SK-N-SH (cell line): ENCODE measurements at regions not wholly inside any gene's neighbourhood (a gene's known extent, or its start where the extent isn't known, plus 50 kb on each side); places are given as distances from the start of the nearest gene placed in this dataset.

Source experiments
- CTCF ChIA-PET: fragments of 300-600, 350-600 bp; formaldehyde crosslinking; extraction: SDS; loops from one replicate; lab custom pipeline; 2021; lab: Yijun Ruan, JAX
- POLR2A ChIA-PET: fragments of 350-600 bp; sonication (Branson Sonifier 250); formaldehyde crosslinking; extraction: SDS; loops from one replicate; lab custom pipeline; 2020; ENCODE audit warnings: antibody characterized with exemption, inconsistent platforms; lab: Yijun Ruan, JAX
- DNase-seq: peaks from one replicate; pipeline ENCODE4 v3.0.0; 2012
- H2AFZ ChIP-seq: fragments of 200-600 bp; sonication (generic); 2 replicates; pipeline ENCODE4 v1.8.1; 2016; ENCODE audit warnings: antibody characterized with exemption, mild to moderate bottlenecking, low read depth
- H3F3A ChIP-seq: fragments of 200-600 bp; sonication (generic); replicated peaks from 2 replicates; pipeline ENCODE3; 2016; ENCODE audit warnings: antibody characterized with exemption, mild to moderate bottlenecking; ENCODE audit not compliant: insufficient read depth
- H3K27ac ChIP-seq, 2 experiments: fragments of 200-500 bp in 1 of 2; fragments of 200-600 bp in 1 of 2; sonication (Bioruptor generic) in 1 of 2; sonication (generic), shearing (Covaris generic) in 1 of 2; 2 replicates each; pipeline versions ENCODE4 v1.5.1 to v1.6.1; 2014 to 2016; ENCODE audit warnings: low read depth in 2 of 2, inconsistent platforms in 1 of 2, low read length in 1 of 2, mild to moderate bottlenecking in 1 of 2, mixed read lengths in 1 of 2
- H3K27me3 ChIP-seq: fragments of 200-600 bp; sonication (generic), shearing (Covaris generic); 2 replicates; pipeline ENCODE4 v1.6.1; 2016; ENCODE audit warnings: mixed run types; ENCODE audit not compliant: insufficient read depth
- H3K36me3 ChIP-seq, 2 experiments: fragments of 200-500 bp in 1 of 2; fragments of 200-600 bp in 1 of 2; sonication (Bioruptor generic) in 1 of 2; sonication (generic) in 1 of 2; replicated peaks in 1 of 2; 2 replicates each; pipeline versions ENCODE3 to v1.5.1; 2014 to 2016; ENCODE audit warnings: low read length in 1 of 2, mild to moderate bottlenecking in 1 of 2; ENCODE audit not compliant: insufficient read depth in 2 of 2, control insufficient read depth in 1 of 2
- H3K4me1 ChIP-seq, 2 experiments: fragments of 200-500 bp in 1 of 2; fragments of 200-600 bp in 1 of 2; sonication (Bioruptor generic) in 1 of 2; sonication (generic), shearing (Covaris generic) in 1 of 2; 2 replicates each; pipeline versions ENCODE4 v1.5.1 to v1.6.1; 2014 to 2016; ENCODE audit warnings: low read depth in 1 of 2, low read length in 1 of 2, mixed run types in 1 of 2; ENCODE audit not compliant: insufficient read depth in 2 of 2, control insufficient read depth in 1 of 2
- H3K4me2 ChIP-seq: fragments of 200-600 bp; sonication (generic), shearing (Covaris generic); 2 replicates; pipeline ENCODE4 v1.6.1; 2017; ENCODE audit warnings: mixed run types
- H3K4me3 ChIP-seq, 2 experiments: fragments of 200-500 bp in 1 of 2; fragments of 200-600 bp in 1 of 2; sonication (Bioruptor generic) in 1 of 2; sonication (generic), shearing (Covaris generic) in 1 of 2; 2 replicates each; pipeline versions ENCODE4 v1.5.1 to v1.8.1; 2014 to 2016; ENCODE audit warnings: low read depth in 2 of 2, inconsistent platforms in 1 of 2, low read length in 1 of 2, mild to moderate bottlenecking in 1 of 2, mixed read lengths in 1 of 2, moderate library complexity in 1 of 2
- H3K79me2 ChIP-seq: fragments of 200-600 bp; sonication (generic); 2 replicates; pipeline ENCODE4 v1.8.1; 2017; ENCODE audit warnings: mild to moderate bottlenecking; ENCODE audit not compliant: insufficient read depth
- H3K9ac ChIP-seq: fragments of 200-600 bp; sonication (generic); 2 replicates; pipeline ENCODE4 v1.6.1; 2017; ENCODE audit warnings: mixed run types
- H3K9me2 ChIP-seq: fragments of 200-600 bp; sonication (generic); 2 replicates; pipeline ENCODE4 v1.6.1; 2017; ENCODE audit warnings: mixed run types
- H3K9me3 ChIP-seq: fragments of 200-600 bp; sonication (generic); 2 replicates; pipeline ENCODE4 v1.6.1; 2017; ENCODE audit warnings: mixed run types, mild to moderate bottlenecking, moderate library complexity
- H4K20me1 ChIP-seq: fragments of 200-600 bp; sonication (generic); 2 replicates; pipeline ENCODE4 v1.6.1; 2017; ENCODE audit warnings: mild to moderate bottlenecking, mixed run types; ENCODE audit not compliant: insufficient read depth
- CTCF ChIP-seq: fragments of 200-600 bp; sonication (generic); IDR thresholded peaks from 2 replicates; pipeline ENCODE4 v1.6.1; 2017; ENCODE audit warnings: antibody characterized with exemption, mild to moderate bottlenecking, moderate library complexity
- EP300 ChIP-seq, 2 experiments: IDR thresholded peaks; 2 replicates each; pipeline versions ENCODE4 v1.4.0 to v1.6.1; 2012; ENCODE audit warnings: borderline replicate concordance in 1 of 2, low read depth in 1 of 2, low read length in 1 of 2
- FOXJ3 ChIP-seq: sonication (generic); formaldehyde crosslinking; IDR thresholded peaks from 2 replicates; pipeline ENCODE4 v1.5.1; 2020; ENCODE audit warnings: mild to moderate bottlenecking, missing genetic modification reagents
- IRF3 ChIP-seq: fragments of 150-350 bp; IDR thresholded peaks from 2 replicates; pipeline ENCODE4 v1.6.1; 2016; ENCODE audit warnings: mild to moderate bottlenecking, low read depth, low read length
- JUND ChIP-seq: IDR thresholded peaks from 2 replicates; pipeline ENCODE4 v1.4.0; 2012
- MAX ChIP-seq: IDR thresholded peaks from 2 replicates; pipeline ENCODE4 v1.4.0; 2012; ENCODE audit warnings: low read depth
- RAD21 ChIP-seq: IDR thresholded peaks from 2 replicates; pipeline ENCODE4 v1.6.1; 2012; ENCODE audit warnings: mild to moderate bottlenecking, low read length
- RXRA ChIP-seq: IDR thresholded peaks from 2 replicates; pipeline ENCODE4 v1.4.0; 2012; ENCODE audit warnings: low read depth, mild to moderate bottlenecking, borderline replicate concordance
- TEAD4 ChIP-seq: IDR thresholded peaks from 2 replicates; pipeline ENCODE4 v1.4.0; 2012; ENCODE audit warnings: mild to moderate bottlenecking, borderline replicate concordance; ENCODE audit not compliant: insufficient read depth
- USF2 ChIP-seq: fragments of 150-350 bp; IDR thresholded peaks from 2 replicates; pipeline ENCODE4 v1.6.1; 2017; ENCODE audit warnings: antibody characterized with exemption, low read length, low read depth, borderline replicate concordance
- WGBS: methylation state at CpG from one replicate; pipeline ENCODE4 v1.1.6; 2017; ENCODE audit warnings: low lambda C conversion rate; 5-methylcytosine and 5-hydroxymethylcytosine counted together

- ChIA-PET CTCF (interaction anchor here (1.0 kb wide), 1 partner anchor 10 kb away, joined by 3 read pairs; no protein-coding TSS in a partner anchor), POLR2A (no interaction called here)
- Histone ChIP-seq H3K27me3 (no peaks in the 10 kb centered on the region), H3K4me1 (no peaks in the 10 kb centered on the region), H4K20me1 (no peaks in the 10 kb centered on the region), H3K9me3 (0 out of 2 replicates have a peak, but pooled peaks cover 6% of the 10 kb centered on the region), H3K36me3 (no peaks in the 10 kb centered on the region), H3K4me2 (no peak overlapping the region), H2AFZ (no peak overlapping the region), H3K79me2 (no peaks in the 10 kb centered on the region), H3K4me3 (no peak overlapping the region), H3K27ac (no peak overlapping the region), H3K9me2 (no peaks in the 10 kb centered on the region), H3F3A (no peaks in the 10 kb centered on the region), H3K9ac (no peak overlapping the region)
- TF ChIP-seq MAX, result no peak
- TF ChIP-seq JUND, result no peak
- TF ChIP-seq EP300 (IDR thresholded peaks at IDR 0.05; ENCODE audit: borderline replicate concordance in 1 of 2, low read depth in 1 of 2, low read length in 1 of 2), result no peak
- no peak for TF ChIP-seq RAD21
- no peak for TF ChIP-seq RXRA
- no peak for TF ChIP-seq IRF3
- TF ChIP-seq FOXJ3, result no peak
- TF ChIP-seq TEAD4, result no peak
- no peak for TF ChIP-seq CTCF
- DNase-seq, result no peak
- 67% methylated on average over 3 of the region's 3 CpGs for WGBS
Observed at GRCh38 chr3:24562895-24563294, 68.2 kb upstream of the THRB start.

GRCh38 chr3:24565053-24565452 lies 70.4 kb upstream of the THRB start:
- Histone ChIP-seq H3K79me2 (no peaks in the 10 kb centered on the region), H3K4me2 (no peak overlapping the region), H3K9me2 (no peaks in the 10 kb centered on the region), H3K4me3 (no peak overlapping the region), H3K9ac (no peak overlapping the region), H3F3A (no peaks in the 10 kb centered on the region), H3K9me3 (0 out of 2 replicates have a peak, but pooled peaks cover 6% of the 10 kb centered on the region), H3K27ac (no peak overlapping the region), H4K20me1 (no peaks in the 10 kb centered on the region), H3K27me3 (no peaks in the 10 kb centered on the region), H3K4me1 (no peaks in the 10 kb centered on the region), H3K36me3 (no peaks in the 10 kb centered on the region), H2AFZ (no peak overlapping the region)
- 0% methylated on average over 1 of the region's 1 CpG for WGBS
- TF ChIP-seq USF2 (no peak), TEAD4 (no peak)
- POLR2A ChIA-PET, result no interaction called here
- no peak for DNase-seq
- CTCF ChIA-PET, result no interaction called here
